ENCODE measurements at regions not wholly inside any gene's neighbourhood (a gene's known extent, or its start where the extent isn't known, plus 50 kb on each side); places are given as distances from the start of the nearest gene placed in this dataset.

DNA sequence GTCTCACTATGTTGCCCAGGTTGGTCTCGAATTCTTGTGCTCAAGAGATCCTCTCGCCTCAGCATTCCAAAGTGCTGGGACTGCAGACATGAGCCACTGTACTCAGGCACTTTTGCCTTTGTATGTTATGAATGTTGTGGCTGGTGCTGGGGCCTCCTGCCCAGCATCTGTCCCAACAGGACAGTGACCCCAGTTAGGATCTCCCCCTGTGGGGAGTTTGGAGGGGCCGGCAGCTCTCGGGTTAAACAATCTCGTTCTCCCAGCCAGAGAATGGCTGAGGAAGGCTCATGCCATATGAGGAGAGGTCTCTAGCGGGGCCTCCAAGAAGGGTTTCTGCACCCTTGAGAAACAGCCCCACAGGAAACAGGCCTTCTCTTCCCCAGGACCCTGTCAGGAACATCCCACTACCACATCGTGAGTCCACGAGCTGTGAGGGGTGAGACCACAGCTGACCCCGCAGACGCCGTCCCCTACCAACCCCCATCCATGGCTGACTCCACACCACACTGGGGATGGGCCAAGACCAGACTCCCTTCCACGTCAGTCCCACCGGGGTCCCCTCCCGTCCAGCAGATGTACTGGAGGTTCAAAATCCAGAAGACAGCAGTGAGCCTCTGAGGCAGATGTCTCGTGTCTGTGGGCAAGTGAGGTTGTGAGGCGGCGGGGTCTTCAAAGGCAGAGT lies 54.1 kb downstream of the SHANK2 start:
- Mint-ChIP-seq H3K4me1 (peaks cover 5% of the 10 kb centered on the region), H3K27ac (no peak overlapping the region), H3K9me3 (no peaks in the 10 kb centered on the region), H3K36me3 (ENCODE audit: low read depth) (peaks cover 22% of the 10 kb centered on the region), H3K4me3 (no peak overlapping the region), H3K27me3 (ENCODE audit: insufficient read depth) (no peaks in the 10 kb centered on the region)
- DNase-seq = no peak
- Histone ChIP-seq H3K4me1 (ENCODE audit: control insufficient read depth, insufficient read depth, low read length) (no peaks in the 10 kb centered on the region), H3K36me3 (ENCODE audit: control insufficient read depth, insufficient read depth, low read length) (no peaks in the 10 kb centered on the region), H3K9ac (ENCODE audit: extremely low read depth, low read length, poor library complexity, severe bottlenecking) (no peak overlapping the region), H3K27ac (ENCODE audit: low read depth, low read length) (no peak overlapping the region), H3K9me3 (ENCODE audit: control insufficient read depth, low read length) (no peaks in the 10 kb centered on the region), H3K4me3 (ENCODE audit: low read length) (no peak overlapping the region), H3K27me3 (ENCODE audit: control insufficient read depth, insufficient read depth, low read length, poor library complexity, severe bottlenecking) (no peaks in the 10 kb centered on the region)
- 91 to 93% methylated on average over 11 to 17 of the region's 17 CpGs for WGBS, 2 experiments (ENCODE audit: insufficient coverage in 1 of 2, insufficient read length in 1 of 2)
- TF ChIP-seq, protein P1, sequence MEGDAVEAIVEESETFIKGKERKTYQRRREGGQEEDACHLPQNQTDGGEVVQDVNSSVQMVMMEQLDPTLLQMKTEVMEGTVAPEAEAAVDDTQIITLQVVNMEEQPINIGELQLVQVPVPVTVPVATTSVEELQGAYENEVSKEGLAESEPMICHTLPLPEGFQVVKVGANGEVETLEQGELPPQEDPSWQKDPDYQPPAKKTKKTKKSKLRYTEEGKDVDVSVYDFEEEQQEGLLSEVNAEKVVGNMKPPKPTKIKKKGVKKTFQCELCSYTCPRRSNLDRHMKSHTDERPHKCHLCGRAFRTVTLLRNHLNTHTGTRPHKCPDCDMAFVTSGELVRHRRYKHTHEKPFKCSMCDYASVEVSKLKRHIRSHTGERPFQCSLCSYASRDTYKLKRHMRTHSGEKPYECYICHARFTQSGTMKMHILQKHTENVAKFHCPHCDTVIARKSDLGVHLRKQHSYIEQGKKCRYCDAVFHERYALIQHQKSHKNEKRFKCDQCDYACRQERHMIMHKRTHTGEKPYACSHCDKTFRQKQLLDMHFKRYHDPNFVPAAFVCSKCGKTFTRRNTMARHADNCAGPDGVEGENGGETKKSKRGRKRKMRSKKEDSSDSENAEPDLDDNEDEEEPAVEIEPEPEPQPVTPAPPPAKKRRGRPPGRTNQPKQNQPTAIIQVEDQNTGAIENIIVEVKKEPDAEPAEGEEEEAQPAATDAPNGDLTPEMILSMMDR (conservative IDR thresholded peaks at IDR 0.05) = no peak

DNA sequence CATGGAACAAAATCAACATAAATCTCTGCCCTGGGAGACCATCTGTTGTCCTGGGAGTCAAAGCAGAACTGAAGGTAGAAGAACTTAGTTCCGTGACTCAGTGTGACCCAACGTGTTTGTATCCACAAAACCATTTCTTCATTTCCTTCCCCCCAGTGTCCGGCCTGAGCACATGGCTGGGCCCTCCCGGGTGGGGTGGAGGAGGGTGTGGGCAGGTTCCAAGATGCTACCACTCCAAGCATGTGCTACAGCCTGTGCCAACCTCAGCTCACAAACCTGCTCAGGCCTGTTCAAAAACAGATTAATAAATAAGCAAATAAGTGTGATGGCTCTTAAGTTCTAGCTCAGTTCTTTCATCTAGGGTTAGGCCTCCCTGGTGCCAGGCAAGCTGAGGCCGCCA lies 55.3 kb downstream of the SHANK2 start:
- peaks cover 9% of the 10 kb centered on the region for H3K4me1 ChIP-seq (ENCODE audit: control insufficient read depth, insufficient read depth, low read length)
- Mint-ChIP-seq H3K4me1 (peaks cover 13% of the 10 kb centered on the region), H3K27ac (no peak overlapping the region)

DNA sequence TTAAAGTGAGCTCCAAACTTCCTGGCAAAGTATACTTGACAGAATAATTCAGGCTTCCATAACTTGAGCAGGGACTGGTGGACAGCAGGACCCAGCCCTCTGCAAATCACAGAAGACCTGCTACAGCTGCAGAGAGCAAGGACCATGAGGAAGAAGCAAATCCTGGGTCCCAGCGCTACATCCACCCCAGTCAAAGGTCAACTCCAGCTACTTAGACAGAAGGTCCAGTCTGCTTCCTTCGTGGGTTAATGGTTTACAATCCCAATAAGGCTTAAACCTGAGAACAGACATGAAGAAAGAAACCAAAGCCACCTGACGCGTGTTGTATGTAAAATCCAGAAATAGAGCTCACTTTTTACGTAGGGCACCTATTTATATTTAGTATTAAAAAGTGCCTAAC lies 57.7 kb downstream of the SHANK2 start:
- no peak overlapping the region for H3K4me3 ChIP-seq (ENCODE audit: low read length)
- H3K27ac ChIP-seq (ENCODE audit: low read depth, low read length) = no peak overlapping the region
- Mint-ChIP-seq H3K4me1 (peaks cover 13% of the 10 kb centered on the region), H3K36me3 (ENCODE audit: low read depth) (peaks cover 13% of the 10 kb centered on the region), H3K9me3 (no peaks in the 10 kb centered on the region), H3K27ac (no peak overlapping the region), H3K4me3 (no peak overlapping the region), H3K27me3 (ENCODE audit: insufficient read depth) (no peaks in the 10 kb centered on the region)
- no peak overlapping the region for H3K9ac ChIP-seq (ENCODE audit: extremely low read depth, low read length, poor library complexity, severe bottlenecking)
- TF ChIP-seq, protein P1 (conservative IDR thresholded peaks at IDR 0.05) = no peak
- DNase-seq = no peak
- peaks cover 9% of the 10 kb centered on the region for H3K4me1 ChIP-seq (ENCODE audit: control insufficient read depth, insufficient read depth, low read length)
- 96 to 97% methylated on average over 4 to 5 of the region's 5 CpGs for WGBS, 2 experiments (ENCODE audit: insufficient coverage in 1 of 2, insufficient read length in 1 of 2)
- no peaks in the 10 kb centered on the region for H3K36me3 ChIP-seq (ENCODE audit: control insufficient read depth, insufficient read depth, low read length)
- no peaks in the 10 kb centered on the region for H3K27me3 ChIP-seq (ENCODE audit: control insufficient read depth, insufficient read depth, low read length, poor library complexity, severe bottlenecking)
- no peaks in the 10 kb centered on the region for H3K9me3 ChIP-seq (ENCODE audit: control insufficient read depth, low read length)

More for the DNA sequence above, 55.3 kb downstream of the SHANK2 start:
- TF ChIP-seq, protein P1 (conservative IDR thresholded peaks at IDR 0.05) = no peak
- H3K9me3 ChIP-seq (ENCODE audit: control insufficient read depth, low read length) = no peaks in the 10 kb centered on the region
- 96% methylated on average over 5 of the region's 5 CpGs; no CpG with 5 or more reads in 1 of the 2 experiments for WGBS, 2 experiments (ENCODE audit: insufficient coverage in 1 of 2, insufficient read length in 1 of 2)
- no peak overlapping the region for H3K27ac ChIP-seq (ENCODE audit: low read depth, low read length)
- no peaks in the 10 kb centered on the region for H3K36me3 ChIP-seq (ENCODE audit: control insufficient read depth, insufficient read depth, low read length)
- Mint-ChIP-seq H3K36me3 (ENCODE audit: low read depth) (peaks cover 20% of the 10 kb centered on the region), H3K9me3 (no peaks in the 10 kb centered on the region), H3K4me3 (no peak overlapping the region), H3K27me3 (ENCODE audit: insufficient read depth) (no peaks in the 10 kb centered on the region)
- H3K27me3 ChIP-seq (ENCODE audit: control insufficient read depth, insufficient read depth, low read length, poor library complexity, severe bottlenecking) = no peaks in the 10 kb centered on the region
- no peak overlapping the region for H3K9ac ChIP-seq (ENCODE audit: extremely low read depth, low read length, poor library complexity, severe bottlenecking)
- DNase-seq = no peak
- no peak overlapping the region for H3K4me3 ChIP-seq (ENCODE audit: low read length)
